ENCODE measurements at regions not wholly inside any gene's neighbourhood (a gene's known extent, or its start where the extent isn't known, plus 50 kb on each side); places are given as distances from the start of the nearest gene placed in this dataset.
"Not testable (repeated sequence)": the region's sequence is repeated elsewhere in the genome, so short reads cannot be mapped to it uniquely, and the experiment has no call there.

- no peaks in the 10 kb centered on the region for H3K9me3 ChIP-seq (ENCODE audit: control insufficient read depth, low read length)
- no peak overlapping the region for H3K27ac ChIP-seq (ENCODE audit: low read depth in 1 of 2, low read length in 2 of 2)
- intact Hi-C loops (cut with DNase I), result no loop called here
- peaks cover 0 to 2% of the 10 kb centered on the region in 2 donors for H3K4me1 ChIP-seq (ENCODE audit: control insufficient read depth in 1 of 2, insufficient read depth in 2 of 2, low read length in 2 of 2)
- ATAC-seq (ENCODE audit: low FRiP score) (no peak), DNase-seq (no peak)
- no peak overlapping the region for H3K4me3 ChIP-seq (ENCODE audit: low read length in 2 of 2)
- H3K36me3 ChIP-seq (ENCODE audit: control insufficient read depth in 1 of 2, insufficient read depth in 2 of 2, low read length in 1 of 2), result no peaks in the 10 kb centered on the region
- H3K27me3 ChIP-seq (ENCODE audit: control insufficient read depth in 1 of 2, insufficient read depth in 2 of 2, low read length in 1 of 2), result no peaks in the 10 kb centered on the region
Observed at GRCh38 chr3:30480587-30480986, 125.8 kb upstream of the TGFBR2 start.

- intact Hi-C loops (cut with DNase I), result no loop called here
- ATAC-seq (ENCODE audit: low FRiP score) (no peak), DNase-seq (no peak)
- Histone ChIP-seq H3K9me3 (ENCODE audit: control insufficient read depth, low read length) (no peaks in the 10 kb centered on the region), H3K27me3 (ENCODE audit: control insufficient read depth in 1 of 2, insufficient read depth in 2 of 2, low read length in 1 of 2) (no peaks in the 10 kb centered on the region), H3K36me3 (ENCODE audit: control insufficient read depth in 1 of 2, insufficient read depth in 2 of 2, low read length in 1 of 2) (no peaks in the 10 kb centered on the region), H3K27ac (ENCODE audit: low read depth in 1 of 2, low read length in 2 of 2) (no peak overlapping the region), H3K4me1 (ENCODE audit: control insufficient read depth in 1 of 2, insufficient read depth in 2 of 2, low read length in 2 of 2) (peaks cover 0 to 2% of the 10 kb centered on the region in 2 donors), H3K4me3 (ENCODE audit: low read length in 2 of 2) (no peak overlapping the region)
- WGBS, 2 donors, result 53 to 60% methylated on average over 1 of the region's 1 CpG
Observed at GRCh38 chr3:30481241-30481640, 125.2 kb upstream of the TGFBR2 start.

- intact Hi-C loops (cut with DNase I); H3K27ac ChIP-seq (ENCODE audit: low read depth in 1 of 2, low read length in 2 of 2); DNase-seq; H3K27me3 ChIP-seq (ENCODE audit: control insufficient read depth in 1 of 2, insufficient read depth in 2 of 2, low read length in 1 of 2); H3K4me1 ChIP-seq (ENCODE audit: control insufficient read depth in 1 of 2, insufficient read depth in 2 of 2, low read length in 2 of 2); H3K36me3 ChIP-seq (ENCODE audit: control insufficient read depth in 1 of 2, insufficient read depth in 2 of 2, low read length in 1 of 2); ATAC-seq (ENCODE audit: low FRiP score); H3K4me3 ChIP-seq (ENCODE audit: low read length in 2 of 2); H3K9me3 ChIP-seq (ENCODE audit: control insufficient read depth, low read length): not testable (repeated sequence)
- 85 to 86% methylated on average over 3 of the region's 3 CpGs for WGBS, 2 donors
Observed at GRCh38 chr3:30484229-30484628, 122.2 kb upstream of the TGFBR2 start.

GRCh38 chr3:30486368-30486767, 120.0 kb upstream of the TGFBR2 start:
- Histone ChIP-seq H3K9me3 (ENCODE audit: control insufficient read depth, low read length) (no peaks in the 10 kb centered on the region), H3K27ac (ENCODE audit: low read depth in 1 of 2, low read length in 2 of 2) (no peak overlapping the region), H3K27me3 (ENCODE audit: control insufficient read depth in 1 of 2, insufficient read depth in 2 of 2, low read length in 1 of 2) (no peaks in the 10 kb centered on the region), H3K4me3 (ENCODE audit: low read length in 2 of 2) (no peak overlapping the region), H3K4me1 (ENCODE audit: control insufficient read depth in 1 of 2, insufficient read depth in 2 of 2, low read length in 2 of 2) (no peaks in the 10 kb centered on the region), H3K36me3 (ENCODE audit: control insufficient read depth in 1 of 2, insufficient read depth in 2 of 2, low read length in 1 of 2) (peaks cover 0 to 3% of the 10 kb centered on the region in 2 donors)
- no peak for ATAC-seq (ENCODE audit: low FRiP score)
- DNase-seq, result no peak
- intact Hi-C loops (cut with DNase I), result no loop called here
- 66 to 75% methylated on average over 2 of the region's 2 CpGs for WGBS, 2 donors

- intact Hi-C loops (cut with DNase I), result no loop called here
- ATAC-seq (ENCODE audit: low FRiP score), result no peak
- DNase-seq, result no peak
- peaks cover 0 to 3% of the 10 kb centered on the region in 2 donors for H3K36me3 ChIP-seq (ENCODE audit: control insufficient read depth in 1 of 2, insufficient read depth in 2 of 2, low read length in 1 of 2)
- H3K4me3 ChIP-seq (ENCODE audit: low read length in 2 of 2), result no peak overlapping the region
- H3K27me3 ChIP-seq (ENCODE audit: control insufficient read depth in 1 of 2, insufficient read depth in 2 of 2, low read length in 1 of 2), result no peaks in the 10 kb centered on the region
- peaks cover 3 to 8% of the 10 kb centered on the region in 2 donors for H3K4me1 ChIP-seq (ENCODE audit: control insufficient read depth in 1 of 2, insufficient read depth in 2 of 2, low read length in 2 of 2)
- H3K9me3 ChIP-seq (ENCODE audit: control insufficient read depth, low read length), result no peaks in the 10 kb centered on the region
- no peak overlapping the region for H3K27ac ChIP-seq (ENCODE audit: low read depth in 1 of 2, low read length in 2 of 2)
- WGBS, 2 donors, result 90 to 91% methylated on average over 4 of the region's 4 CpGs
Observed at GRCh38 chr3:30488070-30488756, 118.2 kb upstream of the TGFBR2 start.

- intact Hi-C loops (cut with DNase I), result loop anchor here in 1 of 2 donors (10.0 kb wide), 3 partner anchors 48 to 148 kb away; partner anchors contain the start of gene TGFBR2
- H3K9me3 ChIP-seq (ENCODE audit: control insufficient read depth, low read length), result no peaks in the 10 kb centered on the region
- H3K36me3 ChIP-seq (ENCODE audit: control insufficient read depth in 1 of 2, insufficient read depth in 2 of 2, low read length in 1 of 2), result peaks cover 0 to 3% of the 10 kb centered on the region in 2 donors
- peak overlapping the region; percentile 43 to 82 for H3K27ac ChIP-seq (ENCODE audit: low read depth in 1 of 2, low read length in 2 of 2)
- H3K4me1 ChIP-seq (ENCODE audit: control insufficient read depth in 1 of 2, insufficient read depth in 2 of 2, low read length in 2 of 2), result peaks cover 3 to 14% of the 10 kb centered on the region in 2 donors
- DNase-seq (no peak), ATAC-seq (ENCODE audit: low FRiP score) (no peak)
- 50 to 55% methylated on average over 6 of the region's 6 CpGs for WGBS, 2 donors
- H3K27me3 ChIP-seq (ENCODE audit: control insufficient read depth in 1 of 2, insufficient read depth in 2 of 2, low read length in 1 of 2), result no peaks in the 10 kb centered on the region
- H3K4me3 ChIP-seq (ENCODE audit: low read length in 2 of 2), result no peak overlapping the region
Observed at GRCh38 chr3:30492322-30493192, 113.8 kb upstream of the TGFBR2 start.

GRCh38 chr3:30493911-30494311, 112.5 kb upstream of the TGFBR2 start:
- H3K36me3 ChIP-seq (ENCODE audit: control insufficient read depth in 1 of 2, insufficient read depth in 2 of 2, low read length in 1 of 2), result peaks cover 0 to 3% of the 10 kb centered on the region in 2 donors
- peak overlapping the region in 1 of 2 donors; percentile 84 for H3K27ac ChIP-seq (ENCODE audit: low read depth in 1 of 2, low read length in 2 of 2)
- H3K4me1 ChIP-seq (ENCODE audit: control insufficient read depth in 1 of 2, insufficient read depth in 2 of 2, low read length in 2 of 2), result peaks cover 3 to 14% of the 10 kb centered on the region in 2 donors
- no peak for DNase-seq
- intact Hi-C loops (cut with DNase I), result loop anchor here in 1 of 2 donors (10.0 kb wide), 3 partner anchors 49 to 149 kb away; partner anchors contain the start of gene TGFBR2
- 20 to 26% methylated on average over 2 of the region's 2 CpGs for WGBS, 2 donors
- H3K9me3 ChIP-seq (ENCODE audit: control insufficient read depth, low read length), result no peaks in the 10 kb centered on the region
- no peak overlapping the region for H3K4me3 ChIP-seq (ENCODE audit: low read length in 2 of 2)
- peak; percentile 75 for ATAC-seq (ENCODE audit: low FRiP score)
- no peaks in the 10 kb centered on the region for H3K27me3 ChIP-seq (ENCODE audit: control insufficient read depth in 1 of 2, insufficient read depth in 2 of 2, low read length in 1 of 2)

- intact Hi-C loops (cut with DNase I), result loop anchor here (2.0 to 10.0 kb wide), 4 partner anchors 51 to 151 kb away; partner anchors contain the start of gene TGFBR2 (in 1 of the 2)
- Histone ChIP-seq H3K4me3 (ENCODE audit: low read length in 2 of 2) (no peak overlapping the region), H3K27me3 (ENCODE audit: control insufficient read depth in 1 of 2, insufficient read depth in 2 of 2, low read length in 1 of 2) (no peaks in the 10 kb centered on the region), H3K36me3 (ENCODE audit: control insufficient read depth in 1 of 2, insufficient read depth in 2 of 2, low read length in 1 of 2) (no peaks in the 10 kb centered on the region), H3K4me1 (ENCODE audit: control insufficient read depth in 1 of 2, insufficient read depth in 2 of 2, low read length in 2 of 2) (peaks cover 3 to 14% of the 10 kb centered on the region in 2 donors), H3K9me3 (ENCODE audit: control insufficient read depth, low read length) (no peaks in the 10 kb centered on the region), H3K27ac (ENCODE audit: low read depth in 1 of 2, low read length in 2 of 2) (peak overlapping the region; percentile 89 to 91)
- ATAC-seq (ENCODE audit: low FRiP score) (no peak), DNase-seq (no peak)
- WGBS, 2 donors, result 31 to 47% methylated on average over 6 of the region's 6 CpGs
Observed at GRCh38 chr3:30495172-30496065, 111.0 kb upstream of the TGFBR2 start.

Data from aorta (tissue), 5 donors.